WTC11 (cell line): ENCODE measurements at regions not wholly inside any gene's neighbourhood (a gene's known extent, or its start where the extent isn't known, plus 50 kb on each side); places are given as distances from the start of the nearest gene placed in this dataset.
A peak's percentile ranks its signal among the peaks of the same experiment; 100 is the strongest.

ENCODE experiments used
- ATAC-seq: fragments of 200-7000 bp; cut with Tn5 transposase; 2 replicates; pipeline ENCODE4 v1.10.0; 2021; ENCODE audit warnings: mild to moderate bottlenecking, moderate library complexity
- CTCF ChIA-PET: fragments of 300-600 bp; sonication (Branson Sonifier 250); formaldehyde crosslinking; loops from one replicate; lab custom pipeline; 2021; ENCODE audit warnings: antibody characterized with exemption; lab: Charles Lee
- POLR2A ChIA-PET: fragments of 350-600 bp; sonication (Branson Sonifier 250); formaldehyde crosslinking; loops from one replicate; lab custom pipeline; 2021; ENCODE audit warnings: antibody characterized with exemption; lab: Charles Lee
- DNase-seq: peaks from one replicate; pipeline ENCODE4 v3.0.0; 2021; ENCODE audit warnings: low spot score
- H3K27ac Mint-ChIP-seq: 2 replicates; pipeline ENCODE4 v1.8.0; 2021; ENCODE audit warnings: mixed read lengths
- H3K27me3 Mint-ChIP-seq: 2 replicates; pipeline ENCODE4 v1.8.0; 2021; ENCODE audit warnings: low read depth, mild to moderate bottlenecking, moderate library complexity, mixed read lengths
- H3K36me3 Mint-ChIP-seq: 2 replicates; pipeline ENCODE4 v1.8.0; 2021; ENCODE audit warnings: mixed read lengths
- H3K4me1 Mint-ChIP-seq: 2 replicates; pipeline ENCODE4 v1.8.0; 2022; ENCODE audit warnings: mixed read lengths
- H3K4me3 Mint-ChIP-seq: 2 replicates; pipeline ENCODE4 v1.8.0; 2021; ENCODE audit warnings: mild to moderate bottlenecking, moderate library complexity, mixed read lengths
- H3K9me3 Mint-ChIP-seq: 2 replicates; pipeline ENCODE4 v1.8.0; 2021; ENCODE audit warnings: mixed read lengths
- ETV6 ChIP-seq: sonication (generic); formaldehyde crosslinking; IDR thresholded peaks from 2 replicates; pipeline ENCODE4 v1.8.1; 2022; ENCODE audit warnings: mild to moderate bottlenecking, missing genetic modification reagents
- FOXJ3 ChIP-seq: sonication (generic); formaldehyde crosslinking; IDR thresholded peaks from 2 replicates; pipeline ENCODE4 v1.9.0; 2021; ENCODE audit warnings: missing genetic modification reagents, mild to moderate bottlenecking, borderline replicate concordance
- KAT7 ChIP-seq: sonication (generic); formaldehyde crosslinking; IDR thresholded peaks from 2 replicates; pipeline ENCODE4 v1.8.1; 2023; ENCODE audit warnings: missing genetic modification reagents, mild to moderate bottlenecking, borderline replicate concordance
- MXD4 ChIP-seq: fragments of 250-450 bp; sonication (Bioruptor Pico); IDR thresholded peaks from 2 replicates; pipeline ENCODE4 v1.8.0; 2021; ENCODE audit warnings: mild to moderate bottlenecking, moderate library complexity, borderline replicate concordance
- PRRX2 ChIP-seq: fragments of 250-450 bp; sonication (Bioruptor Pico); IDR thresholded peaks from 2 replicates; pipeline ENCODE4 v1.8.0; 2021; ENCODE audit warnings: mild to moderate bottlenecking
- TEAD1 ChIP-seq: sonication (generic); formaldehyde crosslinking; IDR thresholded peaks from 2 replicates; pipeline ENCODE4 v1.8.0; 2022; ENCODE audit warnings: mild to moderate bottlenecking, missing genetic modification reagents
- ZNF263 ChIP-seq: sonication (generic); formaldehyde crosslinking; IDR thresholded peaks from 2 replicates; pipeline ENCODE4 v1.8.1; 2022; ENCODE audit warnings: low read depth, mild to moderate bottlenecking, moderate library complexity, missing genetic modification reagents
- TF ChIP-seq, protein P1 (sequence below): sonication (generic); formaldehyde crosslinking; IDR thresholded peaks from 2 replicates; pipeline ENCODE4 v1.8.0; 2023; ENCODE audit warnings: mild to moderate bottlenecking, missing genetic modification reagents
- TF ChIP-seq, protein P2 (sequence below): fragments of 250-450 bp; sonication (Bioruptor Pico); conservative IDR thresholded peaks from 2 replicates; pipeline ENCODE4 v1.9.0; 2021; ENCODE audit warnings: mild to moderate bottlenecking
- TF ChIP-seq, protein P3 (sequence below): sonication (generic); formaldehyde crosslinking; IDR thresholded peaks from 2 replicates; pipeline ENCODE4 v1.8.0; 2022; ENCODE audit warnings: mild to moderate bottlenecking, missing genetic modification reagents
- TF ChIP-seq, protein P4 (sequence below): sonication (generic); formaldehyde crosslinking; IDR thresholded peaks from 2 replicates; pipeline ENCODE4 v1.8.0; 2023; ENCODE audit warnings: missing genetic modification reagents, mild to moderate bottlenecking, borderline replicate concordance
- TF ChIP-seq, protein P5 (sequence below): fragments of 250-450 bp; sonication (Bioruptor Pico); IDR thresholded peaks from 2 replicates; pipeline ENCODE4 v1.8.0; 2021; ENCODE audit warnings: mild to moderate bottlenecking
- TF ChIP-seq, protein P6 (sequence below): fragments of 250-450 bp; sonication (Bioruptor Pico); IDR thresholded peaks from 2 replicates; pipeline ENCODE4 v1.9.0; 2021; ENCODE audit warnings: moderate library complexity, mild to moderate bottlenecking, inconsistent platforms, borderline replicate concordance
- TF ChIP-seq, protein P7 (sequence below): fragments of 250-450 bp; sonication (Bioruptor Pico); IDR thresholded peaks from 2 replicates; pipeline ENCODE4 v1.9.0; 2021; ENCODE audit warnings: mild to moderate bottlenecking
- TF ChIP-seq, protein P8 (sequence below): sonication (generic); formaldehyde crosslinking; IDR thresholded peaks from 2 replicates; pipeline ENCODE4 v1.8.0; 2022; ENCODE audit warnings: mild to moderate bottlenecking, missing genetic modification reagents
- TF ChIP-seq, protein P9 (sequence below): sonication (generic); formaldehyde crosslinking; IDR thresholded peaks from 2 replicates; pipeline ENCODE4 v1.8.1; 2022; ENCODE audit warnings: mild to moderate bottlenecking, missing genetic modification reagents, moderate library complexity, borderline replicate concordance
- TF ChIP-seq, protein P10 (sequence below): sonication (generic); formaldehyde crosslinking; IDR thresholded peaks from 2 replicates; pipeline ENCODE4 v1.8.0; 2022; ENCODE audit warnings: mild to moderate bottlenecking, missing genetic modification reagents

DNA sequence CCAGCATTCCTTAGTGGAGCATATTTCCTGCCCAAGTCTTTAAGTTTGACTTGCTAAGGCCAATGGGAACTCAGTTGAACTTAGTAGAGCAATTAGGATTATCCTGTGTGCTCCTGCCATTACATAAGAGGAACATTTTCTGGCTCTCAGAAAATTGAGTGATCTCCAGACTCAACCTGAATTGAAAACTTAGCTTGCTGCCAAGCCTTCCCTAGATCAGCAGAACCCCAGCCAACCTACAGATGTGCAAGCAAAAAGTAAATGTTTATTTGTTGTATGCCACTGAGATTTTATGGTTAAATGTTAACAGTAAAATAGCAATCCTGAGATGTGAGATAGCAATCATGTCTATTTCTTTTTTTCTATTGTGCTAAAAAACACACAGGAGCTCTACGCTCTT lies 350.9 kb downstream of the OLFM4 start (continued):
- TF ChIP-seq, protein P1, sequence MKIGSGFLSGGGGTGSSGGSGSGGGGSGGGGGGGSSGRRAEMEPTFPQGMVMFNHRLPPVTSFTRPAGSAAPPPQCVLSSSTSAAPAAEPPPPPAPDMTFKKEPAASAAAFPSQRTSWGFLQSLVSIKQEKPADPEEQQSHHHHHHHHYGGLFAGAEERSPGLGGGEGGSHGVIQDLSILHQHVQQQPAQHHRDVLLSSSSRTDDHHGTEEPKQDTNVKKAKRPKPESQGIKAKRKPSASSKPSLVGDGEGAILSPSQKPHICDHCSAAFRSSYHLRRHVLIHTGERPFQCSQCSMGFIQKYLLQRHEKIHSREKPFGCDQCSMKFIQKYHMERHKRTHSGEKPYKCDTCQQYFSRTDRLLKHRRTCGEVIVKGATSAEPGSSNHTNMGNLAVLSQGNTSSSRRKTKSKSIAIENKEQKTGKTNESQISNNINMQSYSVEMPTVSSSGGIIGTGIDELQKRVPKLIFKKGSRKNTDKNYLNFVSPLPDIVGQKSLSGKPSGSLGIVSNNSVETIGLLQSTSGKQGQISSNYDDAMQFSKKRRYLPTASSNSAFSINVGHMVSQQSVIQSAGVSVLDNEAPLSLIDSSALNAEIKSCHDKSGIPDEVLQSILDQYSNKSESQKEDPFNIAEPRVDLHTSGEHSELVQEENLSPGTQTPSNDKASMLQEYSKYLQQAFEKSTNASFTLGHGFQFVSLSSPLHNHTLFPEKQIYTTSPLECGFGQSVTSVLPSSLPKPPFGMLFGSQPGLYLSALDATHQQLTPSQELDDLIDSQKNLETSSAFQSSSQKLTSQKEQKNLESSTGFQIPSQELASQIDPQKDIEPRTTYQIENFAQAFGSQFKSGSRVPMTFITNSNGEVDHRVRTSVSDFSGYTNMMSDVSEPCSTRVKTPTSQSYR (CRISPR knock-in tag), result no peak
- TF ChIP-seq, protein P2, sequence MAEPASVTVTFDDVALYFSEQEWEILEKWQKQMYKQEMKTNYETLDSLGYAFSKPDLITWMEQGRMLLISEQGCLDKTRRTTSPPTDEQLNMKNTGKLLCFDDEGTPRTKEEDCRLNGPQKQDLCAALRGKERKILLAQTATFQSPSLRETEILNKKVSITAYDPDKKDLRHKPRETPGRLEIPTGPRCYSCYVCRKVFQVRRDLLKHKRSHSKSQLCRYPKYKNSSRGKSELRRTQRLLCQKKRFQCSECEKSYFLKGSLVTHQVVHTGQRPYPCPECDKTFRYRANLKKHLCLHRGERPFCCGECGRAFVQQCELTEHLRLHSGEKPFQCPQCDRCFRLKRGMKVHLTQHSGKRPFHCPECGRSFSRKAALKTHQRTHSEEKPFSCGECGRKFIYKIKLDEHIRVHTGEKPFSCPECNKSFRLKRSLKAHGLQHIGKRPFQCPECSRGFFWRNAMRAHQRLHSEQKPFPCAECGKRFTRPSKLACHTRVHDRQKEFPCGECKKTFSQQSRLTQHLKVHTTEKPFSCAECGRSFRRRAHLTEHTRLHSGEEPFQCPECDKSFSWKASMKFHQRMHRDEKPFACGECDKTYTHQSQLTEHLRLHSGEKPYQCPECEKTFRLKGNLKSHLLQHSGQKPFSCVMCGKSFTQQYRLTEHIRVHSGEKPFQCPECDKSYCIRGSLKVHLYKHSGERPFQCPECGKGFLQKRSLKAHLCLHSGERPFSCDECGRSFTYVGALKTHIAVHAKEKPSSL (CRISPR knock-in tag), result no peak
- no peak for TF ChIP-seq FOXJ3 (CRISPR knock-in tag)
- TF ChIP-seq, protein P3, sequence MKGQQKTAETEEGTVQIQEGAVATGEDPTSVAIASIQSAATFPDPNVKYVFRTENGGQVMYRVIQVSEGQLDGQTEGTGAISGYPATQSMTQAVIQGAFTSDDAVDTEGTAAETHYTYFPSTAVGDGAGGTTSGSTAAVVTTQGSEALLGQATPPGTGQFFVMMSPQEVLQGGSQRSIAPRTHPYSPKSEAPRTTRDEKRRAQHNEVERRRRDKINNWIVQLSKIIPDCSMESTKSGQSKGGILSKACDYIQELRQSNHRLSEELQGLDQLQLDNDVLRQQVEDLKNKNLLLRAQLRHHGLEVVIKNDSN (CRISPR knock-in tag), result no peak
- TF ChIP-seq, protein P4, sequence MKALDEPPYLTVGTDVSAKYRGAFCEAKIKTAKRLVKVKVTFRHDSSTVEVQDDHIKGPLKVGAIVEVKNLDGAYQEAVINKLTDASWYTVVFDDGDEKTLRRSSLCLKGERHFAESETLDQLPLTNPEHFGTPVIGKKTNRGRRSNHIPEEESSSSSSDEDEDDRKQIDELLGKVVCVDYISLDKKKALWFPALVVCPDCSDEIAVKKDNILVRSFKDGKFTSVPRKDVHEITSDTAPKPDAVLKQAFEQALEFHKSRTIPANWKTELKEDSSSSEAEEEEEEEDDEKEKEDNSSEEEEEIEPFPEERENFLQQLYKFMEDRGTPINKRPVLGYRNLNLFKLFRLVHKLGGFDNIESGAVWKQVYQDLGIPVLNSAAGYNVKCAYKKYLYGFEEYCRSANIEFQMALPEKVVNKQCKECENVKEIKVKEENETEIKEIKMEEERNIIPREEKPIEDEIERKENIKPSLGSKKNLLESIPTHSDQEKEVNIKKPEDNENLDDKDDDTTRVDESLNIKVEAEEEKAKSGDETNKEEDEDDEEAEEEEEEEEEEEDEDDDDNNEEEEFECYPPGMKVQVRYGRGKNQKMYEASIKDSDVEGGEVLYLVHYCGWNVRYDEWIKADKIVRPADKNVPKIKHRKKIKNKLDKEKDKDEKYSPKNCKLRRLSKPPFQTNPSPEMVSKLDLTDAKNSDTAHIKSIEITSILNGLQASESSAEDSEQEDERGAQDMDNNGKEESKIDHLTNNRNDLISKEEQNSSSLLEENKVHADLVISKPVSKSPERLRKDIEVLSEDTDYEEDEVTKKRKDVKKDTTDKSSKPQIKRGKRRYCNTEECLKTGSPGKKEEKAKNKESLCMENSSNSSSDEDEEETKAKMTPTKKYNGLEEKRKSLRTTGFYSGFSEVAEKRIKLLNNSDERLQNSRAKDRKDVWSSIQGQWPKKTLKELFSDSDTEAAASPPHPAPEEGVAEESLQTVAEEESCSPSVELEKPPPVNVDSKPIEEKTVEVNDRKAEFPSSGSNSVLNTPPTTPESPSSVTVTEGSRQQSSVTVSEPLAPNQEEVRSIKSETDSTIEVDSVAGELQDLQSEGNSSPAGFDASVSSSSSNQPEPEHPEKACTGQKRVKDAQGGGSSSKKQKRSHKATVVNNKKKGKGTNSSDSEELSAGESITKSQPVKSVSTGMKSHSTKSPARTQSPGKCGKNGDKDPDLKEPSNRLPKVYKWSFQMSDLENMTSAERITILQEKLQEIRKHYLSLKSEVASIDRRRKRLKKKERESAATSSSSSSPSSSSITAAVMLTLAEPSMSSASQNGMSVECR (CRISPR knock-in tag), result no peak

DNA sequence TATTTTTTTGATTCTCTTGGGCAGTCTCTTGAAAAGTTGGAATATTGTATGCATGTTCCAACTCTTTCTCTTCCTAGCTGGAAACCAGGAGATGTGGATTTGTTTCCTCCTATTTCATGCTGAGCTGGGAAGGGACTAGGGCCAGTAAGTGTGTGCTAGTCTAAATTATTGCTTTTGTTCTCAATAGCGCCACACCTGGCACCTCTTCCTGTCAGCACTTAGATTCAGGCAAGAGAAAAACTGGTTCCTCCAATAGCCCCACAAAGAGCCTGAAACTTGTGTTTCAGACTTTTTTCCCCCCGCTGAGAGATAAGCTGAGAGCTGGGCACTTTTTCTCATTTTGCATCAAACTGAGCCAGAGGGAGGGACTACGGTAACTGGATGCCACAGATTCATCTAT lies 353.4 kb downstream of the OLFM4 start:
- DNase-seq (peak; percentile 39), ATAC-seq (peak; percentile 98)
- POLR2A ChIA-PET, result interaction anchor here (0.6 kb wide), 1 partner anchor 127 kb away, joined by 4 read pairs; no protein-coding TSS in a partner anchor
- Mint-ChIP-seq H3K27ac (no peak overlapping the region), H3K27me3 (peaks cover 5% of the 10 kb centered on the region; the same call in 1 of the 2 replicates), H3K4me1 (peaks cover 17% of the 10 kb centered on the region), H3K36me3 (no peaks in the 10 kb centered on the region), H3K9me3 (peaks cover 8% of the 10 kb centered on the region; the same call in 1 of the 2 replicates), H3K4me3 (no peak overlapping the region)
- CTCF ChIA-PET, result interaction anchor here (0.6 to 1.3 kb wide), 10 partner anchors 8 to 132 kb away, joined by 3 to 11 read pairs (median 4); no protein-coding TSS in a partner anchor
- TF ChIP-seq, protein P5, sequence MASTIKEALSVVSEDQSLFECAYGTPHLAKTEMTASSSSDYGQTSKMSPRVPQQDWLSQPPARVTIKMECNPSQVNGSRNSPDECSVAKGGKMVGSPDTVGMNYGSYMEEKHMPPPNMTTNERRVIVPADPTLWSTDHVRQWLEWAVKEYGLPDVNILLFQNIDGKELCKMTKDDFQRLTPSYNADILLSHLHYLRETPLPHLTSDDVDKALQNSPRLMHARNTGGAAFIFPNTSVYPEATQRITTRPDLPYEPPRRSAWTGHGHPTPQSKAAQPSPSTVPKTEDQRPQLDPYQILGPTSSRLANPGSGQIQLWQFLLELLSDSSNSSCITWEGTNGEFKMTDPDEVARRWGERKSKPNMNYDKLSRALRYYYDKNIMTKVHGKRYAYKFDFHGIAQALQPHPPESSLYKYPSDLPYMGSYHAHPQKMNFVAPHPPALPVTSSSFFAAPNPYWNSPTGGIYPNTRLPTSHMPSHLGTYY (CRISPR knock-in tag), result no peak
- TF ChIP-seq, protein P6, sequence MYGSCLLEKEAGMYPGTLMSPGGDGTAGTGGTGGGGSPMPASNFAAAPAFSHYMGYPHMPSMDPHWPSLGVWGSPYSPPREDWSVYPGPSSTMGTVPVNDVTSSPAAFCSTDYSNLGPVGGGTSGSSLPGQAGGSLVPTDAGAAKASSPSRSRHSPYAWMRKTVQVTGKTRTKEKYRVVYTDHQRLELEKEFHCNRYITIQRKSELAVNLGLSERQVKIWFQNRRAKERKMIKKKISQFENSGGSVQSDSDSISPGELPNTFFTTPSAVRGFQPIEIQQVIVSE, result no peak
- TF ChIP-seq, protein P7, sequence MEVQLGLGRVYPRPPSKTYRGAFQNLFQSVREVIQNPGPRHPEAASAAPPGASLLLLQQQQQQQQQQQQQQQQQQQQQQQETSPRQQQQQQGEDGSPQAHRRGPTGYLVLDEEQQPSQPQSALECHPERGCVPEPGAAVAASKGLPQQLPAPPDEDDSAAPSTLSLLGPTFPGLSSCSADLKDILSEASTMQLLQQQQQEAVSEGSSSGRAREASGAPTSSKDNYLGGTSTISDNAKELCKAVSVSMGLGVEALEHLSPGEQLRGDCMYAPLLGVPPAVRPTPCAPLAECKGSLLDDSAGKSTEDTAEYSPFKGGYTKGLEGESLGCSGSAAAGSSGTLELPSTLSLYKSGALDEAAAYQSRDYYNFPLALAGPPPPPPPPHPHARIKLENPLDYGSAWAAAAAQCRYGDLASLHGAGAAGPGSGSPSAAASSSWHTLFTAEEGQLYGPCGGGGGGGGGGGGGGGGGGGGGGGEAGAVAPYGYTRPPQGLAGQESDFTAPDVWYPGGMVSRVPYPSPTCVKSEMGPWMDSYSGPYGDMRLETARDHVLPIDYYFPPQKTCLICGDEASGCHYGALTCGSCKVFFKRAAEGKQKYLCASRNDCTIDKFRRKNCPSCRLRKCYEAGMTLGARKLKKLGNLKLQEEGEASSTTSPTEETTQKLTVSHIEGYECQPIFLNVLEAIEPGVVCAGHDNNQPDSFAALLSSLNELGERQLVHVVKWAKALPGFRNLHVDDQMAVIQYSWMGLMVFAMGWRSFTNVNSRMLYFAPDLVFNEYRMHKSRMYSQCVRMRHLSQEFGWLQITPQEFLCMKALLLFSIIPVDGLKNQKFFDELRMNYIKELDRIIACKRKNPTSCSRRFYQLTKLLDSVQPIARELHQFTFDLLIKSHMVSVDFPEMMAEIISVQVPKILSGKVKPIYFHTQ (CRISPR knock-in tag), result no peak
- TF ChIP-seq, protein P8, sequence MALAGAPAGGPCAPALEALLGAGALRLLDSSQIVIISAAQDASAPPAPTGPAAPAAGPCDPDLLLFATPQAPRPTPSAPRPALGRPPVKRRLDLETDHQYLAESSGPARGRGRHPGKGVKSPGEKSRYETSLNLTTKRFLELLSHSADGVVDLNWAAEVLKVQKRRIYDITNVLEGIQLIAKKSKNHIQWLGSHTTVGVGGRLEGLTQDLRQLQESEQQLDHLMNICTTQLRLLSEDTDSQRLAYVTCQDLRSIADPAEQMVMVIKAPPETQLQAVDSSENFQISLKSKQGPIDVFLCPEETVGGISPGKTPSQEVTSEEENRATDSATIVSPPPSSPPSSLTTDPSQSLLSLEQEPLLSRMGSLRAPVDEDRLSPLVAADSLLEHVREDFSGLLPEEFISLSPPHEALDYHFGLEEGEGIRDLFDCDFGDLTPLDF, result no peak
- no peak for TF ChIP-seq KAT7 (CRISPR knock-in tag)
- TF ChIP-seq, protein P9, sequence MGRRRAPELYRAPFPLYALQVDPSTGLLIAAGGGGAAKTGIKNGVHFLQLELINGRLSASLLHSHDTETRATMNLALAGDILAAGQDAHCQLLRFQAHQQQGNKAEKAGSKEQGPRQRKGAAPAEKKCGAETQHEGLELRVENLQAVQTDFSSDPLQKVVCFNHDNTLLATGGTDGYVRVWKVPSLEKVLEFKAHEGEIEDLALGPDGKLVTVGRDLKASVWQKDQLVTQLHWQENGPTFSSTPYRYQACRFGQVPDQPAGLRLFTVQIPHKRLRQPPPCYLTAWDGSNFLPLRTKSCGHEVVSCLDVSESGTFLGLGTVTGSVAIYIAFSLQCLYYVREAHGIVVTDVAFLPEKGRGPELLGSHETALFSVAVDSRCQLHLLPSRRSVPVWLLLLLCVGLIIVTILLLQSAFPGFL (CRISPR knock-in tag), result no peak
- TF ChIP-seq, protein P10, sequence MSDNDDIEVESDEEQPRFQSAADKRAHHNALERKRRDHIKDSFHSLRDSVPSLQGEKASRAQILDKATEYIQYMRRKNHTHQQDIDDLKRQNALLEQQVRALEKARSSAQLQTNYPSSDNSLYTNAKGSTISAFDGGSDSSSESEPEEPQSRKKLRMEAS (CRISPR knock-in tag), result no peak
- no peak for TF ChIP-seq MXD4 (CRISPR knock-in tag)
- TF ChIP-seq ZNF263 (CRISPR knock-in tag), result no peak
- TF ChIP-seq PRRX2, result no peak
- no peak for TF ChIP-seq ETV6 (CRISPR knock-in tag)
- TF ChIP-seq TEAD1 (CRISPR knock-in tag), result no peak
